ENCODE measurements at regions not wholly inside any gene's neighbourhood (a gene's known extent, or its start where the extent isn't known, plus 50 kb on each side); places are given as distances from the start of the nearest gene placed in this dataset.

- DNase-seq (ENCODE audit: low read depth) = no peak
These were observed 235.1 kb downstream of the UQCRFS1 start for GRCh38 chr19:28977826-28978225.

DNA sequence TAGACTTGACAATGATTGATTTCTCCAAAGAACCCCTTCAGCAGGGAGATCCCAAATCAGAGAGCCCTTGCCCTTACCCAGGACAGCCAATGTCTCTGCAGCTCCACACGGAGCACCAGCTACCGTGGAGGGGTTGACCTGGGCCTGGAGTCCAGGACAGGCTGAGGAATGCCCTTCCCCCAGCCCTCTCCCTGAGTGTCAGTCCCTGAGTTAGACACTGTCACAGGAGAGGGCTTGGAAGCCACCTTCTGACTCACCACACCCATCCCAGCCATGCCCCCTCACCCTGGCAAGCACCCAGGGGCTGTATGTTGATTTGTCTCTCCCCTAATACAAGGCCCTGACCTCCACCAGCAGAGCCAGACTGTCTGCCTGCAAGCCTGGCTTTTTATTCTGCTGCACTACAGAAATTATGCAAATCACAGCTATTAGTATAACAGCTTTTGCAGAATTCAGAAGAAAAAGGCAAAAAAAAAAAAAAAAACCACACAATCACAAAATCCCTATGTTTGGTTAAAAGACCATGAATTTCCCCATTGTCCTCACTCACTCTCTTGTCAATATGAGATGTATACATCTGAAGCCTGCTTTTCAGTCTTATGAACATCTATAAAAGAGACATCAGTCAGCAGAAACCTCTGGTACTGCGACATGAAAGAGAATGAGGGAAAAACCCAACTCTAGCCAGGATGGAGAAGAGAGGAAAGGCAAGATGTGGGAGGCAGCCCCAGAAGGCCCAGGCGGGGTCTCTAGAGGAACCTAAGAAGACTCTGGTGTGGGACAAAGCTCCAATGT is 240.7 kb downstream of the UQCRFS1 start:
- no peak for DNase-seq (ENCODE audit: low read depth)

DNA sequence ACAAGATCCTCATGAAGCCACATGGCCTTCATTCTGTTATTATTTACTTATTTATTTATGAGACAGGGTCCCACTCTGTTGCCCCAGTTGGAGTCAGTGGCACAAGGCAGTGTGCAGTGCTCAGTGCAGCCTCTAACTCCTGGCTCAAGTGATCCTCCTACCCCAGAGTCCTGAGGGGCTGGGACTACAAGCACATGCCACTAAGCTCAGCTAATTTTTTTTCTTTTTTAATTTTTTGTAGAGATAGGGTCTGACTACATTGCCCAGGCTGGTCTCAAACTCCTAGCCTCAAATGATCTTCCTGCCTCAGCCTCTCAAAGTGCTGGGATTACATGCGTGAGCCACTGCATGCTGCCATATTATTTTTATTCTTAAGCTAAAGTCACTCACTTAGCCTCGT is 241.4 kb downstream of the UQCRFS1 start:
- no peak for DNase-seq (ENCODE audit: low read depth)

DNA sequence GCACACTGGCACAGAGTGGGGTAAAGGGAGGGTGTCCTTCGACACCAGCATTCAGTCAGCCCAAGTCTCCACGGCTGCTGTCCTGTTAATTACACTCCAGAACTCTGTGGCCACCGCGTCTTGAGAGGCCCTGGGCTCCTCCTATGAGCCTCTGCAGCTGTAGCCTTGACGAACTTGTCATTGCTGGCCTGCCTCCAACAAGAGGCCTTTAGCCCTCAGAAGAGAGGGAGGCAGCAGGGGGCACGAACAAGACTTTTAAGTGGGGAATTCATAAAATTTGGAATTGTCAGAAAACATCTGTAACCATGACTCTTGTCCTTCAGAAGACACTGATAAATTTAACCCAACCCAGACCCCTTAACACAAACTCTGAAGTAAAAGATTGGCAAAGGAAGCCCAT is 241.9 kb downstream of the UQCRFS1 start:
- no peak for DNase-seq (ENCODE audit: low read depth)

DNA sequence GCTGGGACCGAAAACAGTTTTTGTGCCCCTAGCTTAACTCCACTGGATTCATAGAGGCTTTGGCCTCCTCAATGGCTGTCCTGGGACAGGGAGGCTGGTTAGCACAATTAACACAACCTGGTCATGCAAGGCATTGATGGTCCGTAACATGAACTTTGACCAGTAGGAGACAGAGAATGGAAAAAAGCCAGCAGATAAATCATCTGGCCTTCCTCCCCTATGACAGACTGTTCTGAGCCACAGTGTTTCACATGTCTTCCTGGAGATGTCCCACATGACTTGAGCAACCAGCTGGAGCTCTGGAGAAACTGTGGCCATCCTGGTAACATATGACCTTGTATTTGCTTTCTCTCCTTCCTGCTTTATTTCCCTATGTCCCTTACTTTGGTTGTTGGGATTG is 244.2 kb downstream of the UQCRFS1 start:
- DNase-seq (ENCODE audit: low read depth) = no peak

GRCh38 chr19:28966737-28967399 is 246.1 kb downstream of the UQCRFS1 start:
- no peak for DNase-seq (ENCODE audit: low read depth)

DNA sequence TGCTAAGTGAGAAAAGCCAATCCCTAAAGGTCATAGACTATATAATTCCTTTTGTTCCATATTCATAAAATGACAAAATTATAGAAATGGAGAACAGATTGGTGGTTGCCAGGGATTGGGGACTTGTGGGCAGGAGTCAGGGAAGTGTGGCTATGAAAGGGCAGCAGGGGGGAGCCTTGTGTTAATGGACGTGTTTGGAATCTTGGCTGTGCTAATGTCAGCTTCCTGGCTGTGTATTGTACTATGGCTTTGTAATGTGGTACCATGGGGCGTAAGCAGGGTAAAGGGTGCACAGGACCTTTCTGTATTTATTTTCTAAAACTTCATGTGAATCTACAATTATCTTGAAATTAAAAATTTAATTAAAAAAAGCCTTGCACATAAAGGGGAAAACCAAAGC is 248.5 kb downstream of the UQCRFS1 start:
- DNase-seq (ENCODE audit: low read depth) = no peak

GRCh38 chr19:28963486-28964250 is 249.3 kb downstream of the UQCRFS1 start:
- DNase-seq (ENCODE audit: low read depth) = no peak

- peak; percentile 38 for DNase-seq (ENCODE audit: low read depth)
These were observed 251.0 kb downstream of the UQCRFS1 start for GRCh38 chr19:28961772-28962500.

- DNase-seq (ENCODE audit: low read depth) = peak; percentile 23
These were observed 251.8 kb downstream of the UQCRFS1 start for GRCh38 chr19:28960986-28961705.

- DNase-seq (ENCODE audit: low read depth) = no peak
These were observed 252.4 kb downstream of the UQCRFS1 start for GRCh38 chr19:28960586-28960985.

DNA sequence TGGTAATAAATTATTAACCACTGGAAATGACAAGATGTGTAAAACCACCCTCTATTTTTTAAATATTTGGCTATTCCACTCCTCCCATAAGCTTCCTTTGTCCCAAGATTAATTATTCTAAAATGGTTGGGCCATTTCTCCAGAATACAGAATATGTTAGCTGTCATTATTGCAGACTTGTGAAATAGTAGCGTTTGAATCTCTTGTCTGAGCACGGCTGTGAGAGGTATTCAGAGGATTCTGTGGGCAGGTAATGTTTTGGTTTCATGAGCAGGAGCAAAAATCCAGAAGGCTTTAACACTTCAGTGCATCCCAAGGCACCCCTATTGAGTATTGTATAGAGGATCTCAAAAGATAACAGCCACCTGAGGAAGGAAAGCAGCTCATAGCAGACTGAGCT is 256.0 kb downstream of the UQCRFS1 start:
- DNase-seq (ENCODE audit: low read depth) = no peak

GRCh38 chr19:28956421-28956820 is 256.5 kb downstream of the UQCRFS1 start:
- no peak for DNase-seq (ENCODE audit: low read depth)

GRCh38 chr19:28949535-28949934 is 263.4 kb downstream of the UQCRFS1 start:
- no peak for DNase-seq (ENCODE audit: low read depth)

- DNase-seq (ENCODE audit: low read depth) = no peak
These were observed 263.9 kb downstream of the UQCRFS1 start for GRCh38 chr19:28949027-28949426.

DNA sequence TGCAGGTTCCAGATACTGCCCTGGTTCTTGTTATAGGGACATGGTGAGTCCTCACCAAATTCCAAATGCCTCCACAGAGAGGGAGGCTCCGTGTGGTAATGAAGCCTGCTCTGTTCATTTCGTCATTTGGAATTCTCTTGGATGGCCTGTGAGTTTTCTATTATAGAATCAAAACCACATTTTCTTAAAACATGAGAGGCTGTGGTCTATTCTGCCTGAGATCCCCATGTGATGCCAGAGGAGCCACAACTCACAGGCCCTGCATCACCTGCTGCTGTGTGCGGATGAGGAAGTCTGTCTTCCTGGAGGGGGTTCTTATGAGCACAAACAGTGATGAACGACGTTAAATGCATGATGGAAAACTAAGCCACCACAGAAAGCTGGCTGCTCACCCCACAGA is 264.4 kb downstream of the UQCRFS1 start:
- no peak for DNase-seq (ENCODE audit: low read depth)

- DNase-seq (ENCODE audit: low read depth) = no peak
These were observed 264.9 kb downstream of the UQCRFS1 start for GRCh38 chr19:28948026-28948425.

DNA sequence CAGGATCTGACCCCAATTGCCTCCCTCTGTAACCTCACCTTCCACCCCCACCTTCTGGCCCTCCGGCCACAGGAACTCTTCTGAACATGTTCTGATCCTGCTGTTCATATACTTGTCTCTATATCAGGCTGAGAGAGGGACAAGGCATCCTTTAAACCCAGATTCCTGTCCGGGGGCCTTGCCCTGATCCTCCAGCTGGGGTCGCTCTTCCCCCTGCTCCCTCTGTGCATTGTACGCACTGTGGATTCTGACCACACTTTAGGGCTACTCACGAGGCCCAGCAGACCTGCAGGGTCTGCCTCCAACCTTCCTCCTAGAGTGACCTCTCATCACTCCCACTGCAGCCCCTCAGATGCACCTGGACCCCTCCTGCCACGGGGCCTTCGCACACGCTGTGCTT is 269.3 kb downstream of the UQCRFS1 start:
- no peak for DNase-seq (ENCODE audit: low read depth)

GRCh38 chr19:28941833-28942232 is 271.1 kb downstream of the UQCRFS1 start:
- DNase-seq (ENCODE audit: low read depth) = no peak

DNA sequence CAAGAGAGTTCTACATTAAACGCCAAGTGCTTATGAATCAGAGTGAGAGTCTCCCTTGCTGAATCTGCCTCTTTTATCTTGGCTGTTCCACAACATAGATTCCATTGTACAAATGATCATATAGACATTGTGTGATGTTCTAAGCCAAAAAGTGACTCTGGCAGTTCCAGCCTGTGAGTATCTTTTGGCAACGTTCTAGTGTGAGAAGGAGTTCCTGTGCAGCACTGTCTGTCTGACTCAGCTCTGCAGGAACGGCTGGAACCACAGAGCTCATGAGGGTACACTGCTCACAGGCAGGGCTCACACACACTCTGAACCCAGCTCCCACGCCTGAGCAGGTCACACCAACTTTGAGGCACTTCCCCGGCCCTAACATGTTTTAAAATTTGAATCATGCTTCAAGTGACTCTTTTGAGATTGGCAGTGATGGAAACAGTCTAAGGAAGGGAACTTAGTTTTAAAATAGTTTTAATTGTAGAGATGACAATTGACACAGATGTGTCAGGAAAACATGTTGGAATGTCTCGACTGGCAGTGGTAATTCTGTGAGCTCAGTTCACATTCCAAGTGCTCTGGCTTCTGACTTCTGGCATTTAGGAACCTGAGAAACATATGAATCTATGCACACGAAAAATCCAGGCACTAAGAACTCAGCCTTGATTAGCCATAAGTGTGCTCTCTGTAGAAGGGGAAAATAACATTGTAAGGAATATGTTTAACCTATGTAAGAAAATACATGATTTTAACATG is 272.0 kb downstream of the UQCRFS1 start:
- peak; percentile 8 for DNase-seq (ENCODE audit: low read depth)

GRCh38 chr19:28939236-28939635 is 273.7 kb downstream of the UQCRFS1 start:
- DNase-seq (ENCODE audit: low read depth) = no peak
